EH (cell line): ENCODE measurements at regions not wholly inside any gene's neighbourhood (a gene's known extent, or its start where the extent isn't known, plus 50 kb on each side); places are given as distances from the start of the nearest gene placed in this dataset.

ENCODE experiments used
- DNase-seq: peaks from one replicate; pipeline ENCODE4 v3.0.0-alpha.2; 2015; ENCODE audit warnings: low read depth

DNA sequence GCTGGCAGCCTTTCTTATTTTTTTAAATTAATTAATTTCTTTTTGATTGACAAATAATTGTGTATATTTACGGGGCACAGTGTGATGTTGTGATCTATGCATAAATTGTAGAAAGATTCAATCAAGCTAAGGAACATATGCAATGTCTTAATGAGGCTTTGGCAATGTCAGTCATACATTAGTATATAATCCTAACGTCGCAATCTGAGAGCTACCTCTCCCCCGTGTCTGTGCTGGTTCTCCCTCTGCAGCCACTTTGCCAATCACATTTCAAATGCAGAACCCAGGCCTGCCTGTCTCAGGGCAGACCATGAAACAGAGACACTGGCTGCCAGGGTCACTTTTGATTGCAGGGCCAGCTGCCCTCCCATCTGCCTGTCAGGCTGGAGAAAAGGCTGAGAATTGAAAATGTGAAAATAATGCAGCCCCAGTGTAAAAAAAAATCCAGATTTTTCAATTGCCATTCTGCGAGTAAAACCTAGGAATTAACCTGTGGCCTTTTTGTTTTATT is 56.3 kb downstream of the SLC24A2 start:
- DNase-seq: no peak

DNA sequence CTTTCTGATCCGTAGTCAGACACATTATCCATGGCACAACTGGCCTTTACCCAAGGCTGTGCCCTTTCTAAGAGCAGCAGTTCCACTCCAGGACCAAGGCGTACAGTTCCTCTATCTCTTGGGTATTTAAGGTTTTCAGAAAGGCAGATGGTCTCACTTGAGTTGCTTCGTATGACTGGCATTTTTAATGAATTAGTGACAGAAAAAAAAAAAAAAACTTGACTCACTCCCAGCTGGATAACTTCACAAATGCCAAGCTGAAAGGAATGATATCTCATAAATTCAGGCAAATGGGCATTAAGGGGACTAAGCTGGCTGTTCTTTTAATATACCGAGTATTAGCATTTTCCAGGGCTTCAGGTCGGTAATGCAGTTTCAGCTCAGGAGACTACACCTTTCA is 60.7 kb downstream of the SLC24A2 start:
- no peak for DNase-seq

DNA sequence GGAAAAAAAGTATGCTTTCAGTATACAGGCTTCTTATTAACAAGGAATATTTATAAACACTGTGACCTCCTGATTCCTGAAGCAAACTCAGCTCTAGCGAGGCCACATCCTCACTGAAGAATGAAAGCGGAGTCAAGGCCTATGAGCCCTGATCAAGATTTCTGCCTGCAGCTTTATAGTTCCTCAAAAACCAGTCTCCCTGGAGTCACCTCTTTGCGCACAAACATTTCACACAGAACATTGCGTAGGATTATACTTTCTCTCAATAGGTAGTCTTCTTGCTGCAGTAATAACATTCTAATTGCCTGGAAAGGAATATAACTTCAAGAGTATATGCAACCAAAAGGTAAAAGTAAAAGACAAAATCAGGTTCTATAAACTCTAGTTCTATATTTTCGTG is 62.9 kb downstream of the SLC24A2 start:
- DNase-seq: no peak

DNA sequence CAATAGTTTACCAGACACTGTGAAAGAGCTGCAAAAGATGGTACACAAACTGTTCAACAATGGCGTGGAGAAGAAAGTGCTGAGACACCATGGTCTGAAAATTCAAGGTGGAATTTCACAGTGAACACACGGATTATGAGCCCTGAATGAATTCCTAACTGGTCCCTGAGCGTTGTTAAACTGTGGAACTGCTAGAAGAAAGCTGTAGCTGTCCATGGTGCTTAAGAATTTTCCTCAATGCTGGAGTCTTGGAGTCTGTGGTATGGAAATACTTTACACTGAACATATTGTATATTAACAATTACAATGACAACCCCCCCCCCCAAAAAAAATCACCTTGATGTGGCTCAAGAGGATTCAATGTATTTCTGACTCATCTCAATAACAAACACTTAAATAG is 68.5 kb downstream of the SLC24A2 start:
- peak; percentile 36 for DNase-seq

DNA sequence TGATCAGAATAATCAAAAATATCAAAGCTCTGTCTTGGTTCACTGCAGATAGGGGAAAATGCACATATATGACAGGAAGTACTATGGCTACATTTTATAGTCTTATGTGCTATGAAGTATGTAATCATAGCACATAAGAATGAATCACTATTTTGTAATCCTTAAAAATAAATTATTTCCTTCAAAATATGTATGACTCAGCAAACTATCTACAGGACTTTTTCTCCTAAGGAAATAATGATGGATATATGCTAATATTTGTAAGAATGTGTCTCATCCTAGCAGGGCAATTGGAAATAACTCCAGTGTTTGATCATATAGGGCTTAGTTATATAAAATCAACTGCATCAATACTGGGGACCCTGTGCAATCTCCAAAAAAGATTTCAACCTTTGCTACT is 85.1 kb downstream of the SLC24A2 start:
- DNase-seq: no peak

DNA sequence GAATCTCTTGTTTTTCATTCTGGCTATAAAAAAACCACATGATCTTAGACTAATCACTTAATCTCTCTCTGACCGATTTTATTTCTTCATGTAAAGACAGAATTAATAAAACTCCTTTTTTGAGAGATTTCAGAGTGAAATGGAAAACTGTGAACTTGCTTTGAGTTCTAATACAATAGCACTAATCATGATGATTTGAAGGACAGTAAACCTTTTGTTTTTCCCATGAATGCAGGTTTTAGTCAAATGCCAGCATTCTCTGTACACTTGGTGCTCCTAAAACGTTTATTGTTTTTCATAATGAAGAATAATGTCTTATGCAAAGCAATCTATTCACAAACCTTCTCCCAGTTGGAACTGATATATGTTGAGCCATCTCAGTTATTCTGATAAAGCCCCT is 86.8 kb downstream of the SLC24A2 start:
- DNase-seq: no peak

DNA sequence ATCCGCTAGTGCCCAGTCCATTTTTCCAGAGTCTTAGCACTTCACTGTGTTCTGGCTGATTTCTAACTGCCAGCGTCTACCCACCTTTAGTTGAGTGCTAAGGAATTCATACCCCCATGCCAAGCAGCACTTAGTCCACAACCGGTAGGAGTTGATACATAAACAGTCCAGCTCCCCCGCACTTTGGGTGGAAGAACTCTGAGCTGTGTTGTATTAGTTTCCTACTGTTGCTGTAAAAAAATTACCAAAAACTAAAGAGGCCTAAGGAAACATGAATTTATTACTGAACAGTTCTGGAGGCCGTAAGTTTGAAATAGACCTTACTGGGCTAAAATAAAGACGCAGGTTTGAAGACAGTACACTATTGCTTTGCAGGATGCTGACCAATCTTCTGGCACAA is 87.6 kb downstream of the SLC24A2 start:
- no peak for DNase-seq

DNA sequence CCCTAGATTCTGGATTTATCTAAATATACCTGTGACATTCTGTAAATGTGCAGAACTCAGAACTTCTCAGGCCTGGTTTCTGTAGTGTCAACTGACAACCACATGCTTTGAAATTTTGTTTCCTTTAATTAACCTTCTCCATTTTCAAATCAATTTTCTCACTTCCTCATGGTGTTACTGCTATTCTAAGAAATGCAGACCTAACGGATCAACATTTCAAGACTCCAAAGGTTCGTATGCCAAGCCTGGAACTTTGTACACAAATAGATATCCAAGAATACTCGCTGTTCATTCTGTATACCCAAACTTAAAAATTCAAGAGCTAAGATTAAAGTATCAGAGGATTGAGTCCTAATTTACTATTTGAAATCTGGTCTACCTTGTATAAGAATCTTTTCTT is 88.1 kb downstream of the SLC24A2 start:
- DNase-seq: no peak

DNA sequence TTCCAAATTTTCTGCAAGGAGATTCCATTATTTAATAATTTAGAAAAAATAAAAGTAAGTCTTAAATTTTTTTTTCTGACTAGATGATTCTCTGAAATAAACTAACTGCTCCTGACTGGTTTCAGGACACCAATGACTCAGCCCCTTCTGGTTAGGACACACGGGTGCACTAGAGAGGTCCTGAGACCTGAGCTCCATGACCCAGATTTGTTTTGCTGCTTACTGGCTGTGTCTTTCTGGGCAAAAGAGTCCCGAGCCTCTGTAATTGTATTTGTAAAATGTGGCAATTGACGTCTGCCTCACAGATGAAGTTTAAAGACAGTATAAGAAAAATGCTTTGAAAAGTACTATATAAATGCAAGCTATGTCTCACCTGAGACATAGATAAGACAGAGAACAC is 89.1 kb downstream of the SLC24A2 start:
- DNase-seq: no peak

DNA sequence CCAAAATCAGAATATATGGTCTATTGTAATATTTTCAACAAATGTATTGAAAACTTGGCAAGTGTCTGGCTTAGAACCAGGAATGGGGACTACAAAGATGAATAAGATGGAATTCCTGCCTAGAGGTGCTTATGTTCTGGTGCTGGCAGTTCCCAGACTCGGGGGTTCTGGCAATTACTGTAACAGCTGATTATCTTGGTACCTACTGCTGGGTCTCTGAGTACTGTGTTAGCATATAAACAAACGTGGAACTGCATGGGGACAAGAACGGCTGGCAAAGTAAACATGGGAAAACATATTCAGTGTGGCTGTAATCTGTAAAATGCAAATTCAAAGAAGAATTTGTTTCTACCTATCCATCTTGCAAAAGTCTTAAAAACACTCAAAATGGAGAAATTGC is 89.9 kb downstream of the SLC24A2 start:
- DNase-seq: no peak

DNA sequence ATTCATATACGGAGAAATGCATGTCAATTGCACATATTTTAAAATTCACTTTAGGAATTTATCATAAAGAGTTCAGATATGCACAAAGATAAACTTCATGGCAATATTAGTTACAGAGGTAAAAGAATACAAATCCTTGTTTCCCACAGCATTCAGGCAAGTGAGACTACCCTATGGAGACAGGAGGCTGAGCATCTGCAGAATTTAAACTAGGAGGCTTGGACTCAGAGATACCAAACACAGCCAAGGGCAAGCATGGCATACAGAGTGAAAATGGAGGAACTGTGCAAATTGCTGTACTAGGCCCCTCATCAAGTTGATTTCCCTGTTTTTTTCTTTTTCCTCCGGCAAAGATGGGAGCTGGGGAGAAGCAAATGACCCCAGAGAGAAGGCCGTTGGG is 94.2 kb downstream of the SLC24A2 start:
- no peak for DNase-seq

DNA sequence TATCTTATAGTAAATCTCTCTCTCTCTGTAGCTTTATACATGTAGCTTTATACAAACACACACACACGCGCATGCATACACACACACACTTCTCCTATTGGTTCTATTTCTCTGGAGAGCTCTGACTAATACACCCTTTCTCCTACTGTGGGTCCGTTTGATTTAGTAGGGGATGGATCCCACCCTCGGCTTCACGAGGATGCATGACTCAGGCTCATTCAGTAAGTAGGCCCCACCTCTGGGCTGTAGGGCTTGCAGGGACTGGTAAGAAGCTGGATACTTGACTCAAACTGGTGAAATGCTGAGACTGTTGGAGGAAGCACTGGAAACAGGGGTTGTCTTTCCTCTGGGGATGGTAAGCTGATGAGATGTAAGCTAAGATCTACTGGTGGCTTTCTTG is 98.7 kb downstream of the SLC24A2 start:
- DNase-seq: no peak

DNA sequence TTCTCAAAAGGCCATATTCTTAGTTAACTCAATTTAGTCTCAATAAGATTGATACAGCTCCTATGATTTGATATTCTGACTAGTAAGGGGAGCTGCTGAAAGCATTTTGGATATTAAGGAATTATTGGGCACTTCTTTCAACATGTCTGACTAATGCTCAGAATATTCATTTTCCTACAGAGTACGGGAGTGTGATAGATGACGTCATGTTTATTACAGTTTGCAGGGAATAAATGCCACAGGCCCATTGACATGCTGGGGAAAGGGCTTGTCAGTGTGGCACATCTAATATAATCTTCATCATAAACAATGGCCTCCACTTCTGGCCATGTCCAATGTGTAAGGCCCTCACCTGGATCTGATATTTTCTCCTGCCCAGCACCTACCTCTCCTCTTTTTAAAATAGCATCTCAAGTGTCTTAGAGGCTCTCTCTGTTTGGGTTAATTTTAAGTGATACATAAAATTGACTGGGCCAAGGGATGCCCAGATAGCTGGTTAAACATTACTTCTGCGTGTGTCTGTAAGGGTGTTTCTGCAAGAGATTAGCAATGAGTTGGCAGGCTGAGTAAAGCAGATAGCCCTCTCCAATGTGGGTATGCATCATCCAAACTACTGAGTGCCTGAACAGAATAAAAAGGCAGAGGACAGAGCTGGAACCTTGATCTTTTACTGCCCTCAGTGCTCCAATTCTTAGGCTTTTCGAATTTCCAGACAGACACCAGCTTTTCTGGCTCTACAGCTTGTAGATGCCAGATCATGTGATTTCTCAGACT is 99.3 kb downstream of the SLC24A2 start:
- DNase-seq: peak; percentile 3

DNA sequence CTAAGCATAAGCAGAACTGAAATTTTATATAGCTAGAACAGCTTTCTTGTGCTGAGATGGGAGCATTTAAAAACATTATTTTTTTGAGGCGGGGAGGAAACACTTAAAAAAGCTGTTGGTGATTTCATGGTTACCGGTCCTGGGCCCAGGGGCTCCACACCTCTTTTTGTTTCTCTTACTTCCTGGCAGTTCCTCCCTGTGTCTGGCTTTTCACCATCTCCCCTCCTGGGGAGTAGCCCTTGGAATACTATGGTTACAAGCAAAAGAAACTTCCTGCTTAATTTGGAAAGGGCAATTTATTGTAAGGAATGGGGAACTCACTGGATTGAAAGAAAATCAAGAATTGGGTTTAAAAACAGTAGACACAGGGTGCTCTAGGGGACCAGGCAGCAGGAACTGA is 105.1 kb downstream of the SLC24A2 start:
- no peak for DNase-seq

DNA sequence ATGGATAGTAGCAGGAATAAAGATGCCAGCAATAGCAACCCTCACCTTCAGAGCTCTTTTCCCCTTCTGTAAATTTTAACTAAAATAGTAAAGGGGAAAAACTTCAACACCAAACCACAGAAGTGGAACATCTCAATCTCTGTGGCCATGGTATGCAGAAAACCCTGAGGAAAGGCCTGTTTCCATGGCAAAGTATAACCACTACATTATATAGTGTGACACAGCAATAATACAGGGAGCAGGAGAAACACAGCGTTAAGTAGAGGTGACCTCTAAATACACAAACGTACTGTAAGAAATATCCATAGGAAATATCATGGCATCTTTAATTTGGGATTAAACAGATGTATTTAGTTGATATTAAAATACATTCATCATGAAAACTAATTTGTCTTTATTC is 106.4 kb downstream of the SLC24A2 start:
- no peak for DNase-seq

DNA sequence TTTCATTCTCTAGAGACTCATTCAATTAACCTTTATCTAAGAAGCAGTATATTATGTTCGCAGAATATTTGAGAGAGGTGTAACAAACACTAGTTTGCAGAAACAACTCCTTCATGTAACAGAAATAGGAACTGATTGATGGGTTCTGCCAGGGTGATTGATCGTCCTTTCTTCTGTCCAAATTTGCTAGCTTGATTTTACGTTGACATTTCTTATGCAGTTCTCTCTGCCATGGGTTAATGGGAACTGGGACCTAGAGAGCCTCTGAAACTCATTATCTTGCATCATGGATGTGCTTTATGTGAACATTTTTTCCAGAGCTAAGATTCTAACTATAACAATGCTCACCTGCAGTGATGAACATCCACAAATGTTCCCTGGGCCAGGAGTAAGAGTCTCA is 107.0 kb downstream of the SLC24A2 start:
- DNase-seq: no peak

DNA sequence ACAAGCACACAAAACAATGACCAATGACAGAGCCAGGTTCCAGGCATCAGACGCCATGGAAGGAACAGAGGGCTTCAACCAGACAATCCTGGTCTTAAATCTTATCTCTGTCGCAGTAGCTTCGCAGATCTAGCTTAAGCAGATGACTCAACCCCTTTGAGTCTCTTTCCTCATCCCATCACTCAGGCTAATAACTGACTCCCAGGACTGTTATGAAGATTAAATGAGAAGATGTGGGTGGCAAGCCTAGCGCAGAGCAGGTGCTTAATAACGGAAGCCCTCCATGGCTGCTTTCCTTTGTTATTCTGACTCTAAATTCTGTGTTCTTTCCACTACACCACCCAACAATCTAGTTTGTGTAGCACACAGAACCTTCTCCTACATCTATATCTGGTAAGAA is 110.9 kb downstream of the SLC24A2 start:
- DNase-seq: no peak

DNA sequence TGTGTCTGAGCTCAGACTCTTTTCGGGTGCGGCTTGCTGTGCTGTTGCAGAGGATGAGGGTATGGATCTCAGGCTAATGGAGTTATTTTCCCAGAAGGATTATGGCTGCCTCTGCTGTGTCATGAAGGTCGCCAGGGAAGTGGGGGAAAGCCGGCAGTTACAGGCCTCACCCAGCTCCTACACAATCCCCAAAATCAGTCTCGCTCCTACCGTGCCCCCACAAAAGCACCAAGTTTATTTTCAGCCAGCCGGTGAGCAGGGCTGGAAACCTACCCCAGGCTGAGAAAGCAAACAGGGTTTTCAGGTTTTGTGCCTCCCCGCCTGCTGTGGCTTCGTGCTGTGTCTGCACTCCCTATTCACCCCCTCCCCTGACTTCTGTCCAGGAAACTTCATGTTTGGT is 113.3 kb downstream of the SLC24A2 start:
- DNase-seq: no peak

DNA sequence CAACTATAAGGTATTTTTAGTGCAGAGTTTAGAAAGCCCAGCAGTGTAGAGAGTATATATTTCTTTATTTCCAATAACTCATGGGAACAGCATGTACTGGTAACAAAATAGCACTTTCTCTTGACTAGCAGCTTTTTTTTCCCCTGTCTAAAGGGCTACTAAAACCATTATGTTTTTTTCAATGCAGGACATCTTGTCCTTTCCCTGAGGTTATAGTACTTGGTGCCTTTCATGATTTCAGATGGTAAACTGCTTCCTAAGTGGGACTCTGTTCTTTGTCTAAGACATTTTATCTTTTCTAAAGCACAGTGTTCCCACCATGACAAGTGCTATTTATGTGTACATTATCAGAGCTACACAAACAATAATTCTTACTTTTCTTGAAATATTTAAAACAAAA is 122.3 kb downstream of the SLC24A2 start:
- no peak for DNase-seq

DNA sequence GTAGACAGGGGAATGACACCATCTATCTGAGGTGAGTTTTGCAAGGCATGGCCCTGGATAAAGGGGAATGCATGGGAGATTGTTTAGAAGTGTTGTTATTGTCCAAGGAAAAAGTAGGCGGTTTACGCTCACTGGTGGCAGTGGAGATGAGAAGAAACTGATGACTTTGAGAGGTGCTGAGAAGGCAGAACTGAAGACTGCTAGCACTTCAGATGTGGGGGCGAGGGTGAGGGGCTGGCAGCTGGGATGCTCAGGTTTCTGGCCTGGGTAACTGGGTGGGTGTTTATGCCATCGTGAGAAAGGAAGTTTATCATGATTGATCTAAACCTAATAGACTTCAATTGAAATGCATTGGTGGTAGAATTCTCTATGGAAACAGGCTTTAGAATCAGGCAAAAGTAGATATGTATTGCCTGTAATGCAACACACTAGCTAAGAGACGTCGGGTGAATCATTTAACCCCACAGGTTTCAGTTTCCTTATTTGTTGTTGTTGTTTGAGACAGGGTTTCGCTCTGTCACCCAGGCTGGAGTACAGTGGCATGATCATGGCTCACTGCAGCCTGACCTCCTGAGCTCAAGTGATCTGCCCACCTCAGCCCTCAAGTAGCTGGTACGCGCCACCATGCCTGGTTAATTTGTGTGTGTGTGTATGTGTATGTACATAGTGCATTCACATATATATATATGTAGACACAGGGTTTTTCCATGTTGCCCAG is 123.5 kb downstream of the SLC24A2 start:
- no peak for DNase-seq

DNA sequence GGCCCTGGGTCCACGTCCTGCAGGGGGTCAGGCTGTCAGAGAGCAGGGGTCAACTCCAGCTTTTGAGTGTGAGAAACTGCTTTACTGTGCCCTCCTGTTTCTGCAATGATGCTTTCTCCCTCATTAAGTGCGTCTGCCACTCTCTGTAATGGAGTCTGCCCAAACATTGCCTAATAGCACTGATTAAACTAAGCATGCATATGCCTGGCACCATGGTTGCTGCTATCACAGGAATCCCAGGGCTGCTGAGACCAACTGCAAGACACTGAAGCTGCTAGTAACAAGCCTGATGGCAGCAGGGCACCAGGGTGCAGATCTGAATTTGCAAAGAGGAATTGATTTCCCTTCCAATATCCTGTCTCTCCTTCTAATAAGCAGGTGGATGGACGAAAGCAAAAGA is 125.3 kb downstream of the SLC24A2 start:
- no peak for DNase-seq

DNA sequence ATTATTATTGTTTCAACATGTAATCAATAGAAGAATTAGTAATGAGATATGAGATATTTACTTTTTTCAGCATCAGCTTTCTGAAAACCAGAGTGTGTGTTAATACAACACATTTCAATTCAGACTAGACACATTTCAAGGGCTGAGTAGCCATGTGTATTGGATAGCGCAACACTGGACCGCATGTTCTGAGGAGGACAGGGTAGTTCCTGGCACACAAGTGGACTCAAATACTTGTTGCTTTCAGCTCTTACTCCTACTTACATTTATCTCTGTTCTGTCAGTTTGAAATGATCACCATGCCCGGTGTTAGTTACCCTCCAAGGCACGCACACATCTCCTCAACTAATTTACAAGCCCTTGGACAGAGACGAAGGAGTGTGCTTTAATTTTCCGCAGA is 126.6 kb downstream of the SLC24A2 start:
- DNase-seq: no peak

DNA sequence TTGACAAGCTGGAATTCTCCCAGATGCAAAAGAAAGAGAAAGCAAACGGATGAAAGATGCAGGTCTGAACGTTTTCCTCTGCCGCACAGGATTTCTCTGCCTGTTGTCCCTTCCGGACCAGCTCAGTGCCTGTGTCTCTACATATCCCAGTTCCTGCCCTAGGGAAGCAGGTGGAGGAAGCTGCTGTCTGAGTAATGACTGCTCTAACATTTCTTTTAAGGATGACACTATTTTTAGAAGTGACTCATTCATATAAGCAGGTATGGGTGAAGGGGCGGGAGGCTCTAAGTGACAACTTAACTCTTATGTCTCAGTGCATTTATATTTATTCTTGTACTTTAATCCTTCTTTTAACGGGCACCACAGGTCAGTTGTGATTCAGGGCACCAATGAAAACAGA is 128.8 kb downstream of the SLC24A2 start:
- DNase-seq: no peak

DNA sequence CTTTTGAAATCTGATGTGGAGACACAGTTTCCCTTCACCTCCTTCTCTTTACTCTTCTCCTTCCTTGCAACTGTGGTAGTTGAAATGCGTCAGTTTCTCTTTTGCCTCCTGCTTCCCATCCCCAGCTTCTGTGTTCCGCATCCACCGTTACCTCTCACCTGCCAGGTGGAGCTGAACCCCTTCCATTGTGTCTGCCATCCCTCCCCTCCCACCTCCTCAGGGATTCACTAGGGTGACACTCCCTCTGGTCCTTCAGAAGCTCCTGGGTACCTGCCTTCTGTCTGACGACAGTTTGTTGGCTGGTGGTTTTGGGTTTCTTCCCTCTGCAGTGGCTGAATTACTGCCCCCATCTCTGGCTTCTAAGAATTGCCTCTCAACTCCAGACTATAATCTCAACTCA is 132.1 kb downstream of the SLC24A2 start:
- no peak for DNase-seq
